Kidney (tissue), 13 donors: ENCODE measurements at regions not wholly inside any gene's neighbourhood (a gene's known extent, or its start where the extent isn't known, plus 50 kb on each side); places are given as distances from the start of the nearest gene placed in this dataset.

Experiments used
- DNase-seq, 5 donors: peaks; one replicate each; pipeline ENCODE4 v3.0.0-alpha.2; 2013 to 2020
- FAIRE-seq: peaks from 2 replicates; lab custom pipeline; 2012; peaks lifted over from hg19 to GRCh38; lab: Jason Lieb, UNC
- H3K27ac ChIP-seq, 2 donors: one replicate each; pipeline ENCODE4 v1.7.0; 2013; ENCODE audit warnings: low read depth in 2 of 2, low read length in 2 of 2, inconsistent platforms in 1 of 2
- H3K27me3 ChIP-seq: one replicate; pipeline ENCODE4 v1.7.1; 2013; ENCODE audit warnings: low read length, inconsistent platforms; ENCODE audit not compliant: control insufficient read depth, insufficient read depth
- H3K36me3 ChIP-seq, 3 donors: one replicate each; pipeline versions ENCODE4 v1.7.0 to v1.7.1; 2013; ENCODE audit warnings: low read length in 3 of 3, control low read depth in 1 of 3, inconsistent platforms in 1 of 3; ENCODE audit not compliant: insufficient read depth in 3 of 3, control insufficient read depth in 2 of 3
- H3K4me1 ChIP-seq, 3 donors: one replicate each; pipeline versions ENCODE4 v1.7.0 to v1.7.1; 2013; ENCODE audit warnings: low read length in 3 of 3, inconsistent platforms in 1 of 3, low read depth in 1 of 3; ENCODE audit not compliant: control insufficient read depth in 2 of 3, insufficient read depth in 2 of 3
- H3K4me3 ChIP-seq, 3 donors: one replicate each; pipeline versions ENCODE4 v1.7.0 to v1.8.1; 2013; ENCODE audit warnings: low read length in 3 of 3, control low read depth in 1 of 3, inconsistent platforms in 1 of 3
- H3K9ac ChIP-seq, 3 donors: one replicate each; pipeline versions ENCODE4 v1.7.0 to v1.7.1; 2013; ENCODE audit warnings: low read length in 3 of 3, control low read depth in 1 of 3, inconsistent platforms in 1 of 3
- H3K9me3 ChIP-seq, 3 donors: one replicate each; pipeline versions ENCODE4 v1.7.0 to v1.7.1; 2013; ENCODE audit warnings: low read length in 3 of 3, control low read depth in 1 of 3, inconsistent platforms in 1 of 3; ENCODE audit not compliant: control insufficient read depth in 2 of 3, insufficient read depth in 1 of 3
- intact Hi-C: fragments of 100-400 bp; cut with DNase I; formaldehyde crosslinking; loops from one replicate; pipeline ENCODE4 v1.11.1; 2022
- TF ChIP-seq, protein P1 (sequence below): IDR thresholded peaks from 3 replicates; pipeline ENCODE4 v1.5.1; 2012; ENCODE audit warnings: mild to moderate bottlenecking, moderate library complexity, borderline replicate concordance; ENCODE audit not compliant: insufficient read depth; ENCODE audit errors: extremely low read depth
- donor health status: control.
- donor health status: control.
- donor health status: control.
- donor health status: control.
- donor health status: control.
- donor health status: DM: yes; HTN: yes; CAD: no.
- donor health status: Normal renal cell carcinoma (clear cell type).

DNA sequence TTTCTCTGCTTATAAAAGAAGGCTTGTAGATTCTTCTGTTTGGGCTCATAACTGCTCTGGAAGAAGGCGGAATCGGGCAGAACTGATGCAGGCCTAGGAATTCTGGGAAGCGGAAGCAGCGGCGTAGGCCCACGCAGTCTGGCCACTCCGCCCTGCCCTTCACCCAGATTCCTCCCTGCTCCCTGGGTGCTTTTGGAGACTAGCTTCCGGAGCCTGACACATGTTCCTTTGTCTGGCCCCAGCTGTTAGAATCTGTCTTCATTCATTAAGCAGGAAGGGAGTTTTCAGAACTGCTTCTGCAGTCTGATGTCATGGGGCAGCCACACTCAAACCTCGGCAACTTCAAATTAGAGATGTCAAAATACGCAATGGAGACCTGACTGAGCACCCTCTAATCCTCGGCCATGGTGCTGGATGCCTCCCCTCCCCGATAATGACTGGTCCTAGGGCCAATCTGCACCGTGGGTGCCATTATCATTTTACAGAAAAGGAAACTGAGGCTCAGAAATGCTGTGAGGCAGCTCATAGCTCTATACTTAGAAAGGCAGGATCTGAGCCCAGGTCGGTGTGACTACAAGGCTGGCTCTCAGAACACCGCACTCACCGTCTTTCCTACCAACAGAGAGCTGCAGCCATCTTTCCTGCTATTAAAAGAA, 275.7 kb downstream of the MYCN start:
- H3K9me3 ChIP-seq: no peaks in the 10 kb centered on the region
- no peaks in the 10 kb centered on the region for H3K36me3 ChIP-seq
- H3K4me3 ChIP-seq: no peak overlapping the region
- TF ChIP-seq, protein P1, sequence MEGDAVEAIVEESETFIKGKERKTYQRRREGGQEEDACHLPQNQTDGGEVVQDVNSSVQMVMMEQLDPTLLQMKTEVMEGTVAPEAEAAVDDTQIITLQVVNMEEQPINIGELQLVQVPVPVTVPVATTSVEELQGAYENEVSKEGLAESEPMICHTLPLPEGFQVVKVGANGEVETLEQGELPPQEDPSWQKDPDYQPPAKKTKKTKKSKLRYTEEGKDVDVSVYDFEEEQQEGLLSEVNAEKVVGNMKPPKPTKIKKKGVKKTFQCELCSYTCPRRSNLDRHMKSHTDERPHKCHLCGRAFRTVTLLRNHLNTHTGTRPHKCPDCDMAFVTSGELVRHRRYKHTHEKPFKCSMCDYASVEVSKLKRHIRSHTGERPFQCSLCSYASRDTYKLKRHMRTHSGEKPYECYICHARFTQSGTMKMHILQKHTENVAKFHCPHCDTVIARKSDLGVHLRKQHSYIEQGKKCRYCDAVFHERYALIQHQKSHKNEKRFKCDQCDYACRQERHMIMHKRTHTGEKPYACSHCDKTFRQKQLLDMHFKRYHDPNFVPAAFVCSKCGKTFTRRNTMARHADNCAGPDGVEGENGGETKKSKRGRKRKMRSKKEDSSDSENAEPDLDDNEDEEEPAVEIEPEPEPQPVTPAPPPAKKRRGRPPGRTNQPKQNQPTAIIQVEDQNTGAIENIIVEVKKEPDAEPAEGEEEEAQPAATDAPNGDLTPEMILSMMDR: no peak
- H3K4me1 ChIP-seq: no peaks in the 10 kb centered on the region
- peak in 1 of 5 donors; percentile 78 for DNase-seq
- FAIRE-seq: no peak
- no peaks in the 10 kb centered on the region for H3K27me3 ChIP-seq
- H3K27ac ChIP-seq: no peak overlapping the region
- no peak overlapping the region for H3K9ac ChIP-seq
- intact Hi-C loops: no loop called here

DNA sequence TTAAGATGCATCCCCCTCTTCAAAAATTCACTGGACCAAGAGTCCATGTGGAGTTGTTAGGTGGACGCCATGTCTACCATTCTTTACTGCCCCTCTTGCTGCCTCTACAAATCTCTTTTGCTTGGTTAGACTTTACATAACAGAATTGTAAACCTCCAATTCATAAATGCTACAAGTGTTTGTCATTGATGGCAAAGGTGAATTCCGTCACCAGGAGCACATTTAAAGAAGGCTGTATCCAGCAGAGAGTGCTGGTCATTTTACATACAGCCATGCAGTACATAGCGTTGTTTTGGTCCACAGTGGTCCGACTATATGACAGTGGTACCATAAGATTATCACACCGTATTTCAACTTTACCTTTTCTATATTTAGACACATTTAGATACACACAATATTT, 274.5 kb downstream of the MYCN start:
- TF ChIP-seq, protein P1: no peak
- Histone ChIP-seq H3K36me3 (no peaks in the 10 kb centered on the region), H3K9ac (no peak overlapping the region), H3K27ac (no peak overlapping the region), H3K4me1 (no peaks in the 10 kb centered on the region), H3K27me3 (no peaks in the 10 kb centered on the region), H3K4me3 (no peak overlapping the region), H3K9me3 (no peaks in the 10 kb centered on the region)
- FAIRE-seq (no peak), DNase-seq (no peak)
- intact Hi-C loops: no loop called here

DNA sequence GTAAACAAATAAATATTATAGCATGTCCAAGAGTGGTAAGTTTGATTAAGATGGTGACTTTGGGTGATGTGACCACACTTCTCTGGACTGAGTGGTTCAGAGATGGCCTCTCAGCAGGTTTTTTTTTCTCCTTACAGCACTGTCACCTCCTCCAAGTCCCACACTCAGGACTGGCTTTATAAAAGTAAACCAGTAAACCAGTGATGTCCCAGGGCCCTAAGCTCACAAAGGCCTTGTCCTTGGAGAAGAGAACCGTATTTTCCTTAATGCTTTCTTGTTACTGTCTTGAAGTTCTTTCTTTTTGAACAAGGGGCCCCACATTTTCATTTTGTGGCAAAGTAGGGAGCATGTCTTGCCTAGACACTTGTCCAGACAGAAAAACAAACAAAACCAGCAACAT, 274.0 kb downstream of the MYCN start:
- no peak for DNase-seq
- Histone ChIP-seq H3K9ac (no peak overlapping the region), H3K9me3 (no peaks in the 10 kb centered on the region), H3K4me3 (no peak overlapping the region), H3K27me3 (no peaks in the 10 kb centered on the region), H3K27ac (no peak overlapping the region), H3K36me3 (no peaks in the 10 kb centered on the region), H3K4me1 (no peaks in the 10 kb centered on the region)
- no peak for FAIRE-seq
- TF ChIP-seq, protein P1: no peak
- intact Hi-C loops: no loop called here

DNA sequence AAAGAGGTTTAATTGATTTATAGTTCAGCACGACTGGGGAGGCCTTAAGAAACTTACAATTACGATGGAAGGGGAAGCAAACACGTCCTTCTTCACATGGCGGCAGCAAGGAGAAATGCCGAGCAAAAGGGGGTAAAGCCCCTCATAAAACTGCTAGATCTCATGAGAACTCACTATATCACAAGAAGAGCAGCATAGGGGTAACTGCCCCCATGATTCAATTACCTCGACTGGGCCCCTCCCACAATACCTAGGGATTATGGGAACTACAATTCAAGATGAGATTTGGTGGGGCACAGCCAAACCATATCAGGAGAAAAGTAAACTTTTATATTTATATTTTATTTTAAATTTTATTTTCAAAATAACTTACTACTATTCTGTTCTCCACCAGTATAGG, 272.0 kb downstream of the MYCN start:
- DNase-seq: no peak
- Histone ChIP-seq H3K4me3 (no peak overlapping the region), H3K4me1 (no peaks in the 10 kb centered on the region), H3K27ac (no peak overlapping the region), H3K36me3 (no peaks in the 10 kb centered on the region), H3K9me3 (peaks cover 0 to 4% (median 0%) of the 10 kb centered on the region in 3 donors), H3K9ac (no peak overlapping the region), H3K27me3 (no peaks in the 10 kb centered on the region)
- TF ChIP-seq, protein P1: no peak
- no peak for FAIRE-seq
- intact Hi-C loops: no loop called here
